Ishikawa (cell line): ENCODE measurements at regions not wholly inside any gene's neighbourhood (a gene's known extent, or its start where the extent isn't known, plus 50 kb on each side); places are given as distances from the start of the nearest gene placed in this dataset.

Experiments used
- CREB1 ChIP-seq: IDR thresholded peaks from 2 replicates; pipeline ENCODE4 v1.6.1; 2012; ENCODE audit warnings: low read depth
- EGR1 ChIP-seq: IDR thresholded peaks from 2 replicates; pipeline ENCODE4 v1.6.1; 2012
- EP300 ChIP-seq: IDR thresholded peaks from 2 replicates; pipeline ENCODE4 v1.6.1; 2012; ENCODE audit warnings: borderline replicate concordance
- FOXM1 ChIP-seq: IDR thresholded peaks from 2 replicates; pipeline ENCODE4 v1.6.1; 2012; ENCODE audit warnings: low read depth, borderline replicate concordance
- NFIC ChIP-seq: IDR thresholded peaks from 2 replicates; pipeline ENCODE4 v1.6.1; 2012
- TAF1 ChIP-seq: IDR thresholded peaks from 2 replicates; pipeline ENCODE4 v1.6.1; 2012; ENCODE audit warnings: low read depth, mild to moderate bottlenecking
- TCF12 ChIP-seq: IDR thresholded peaks from 2 replicates; pipeline ENCODE4 v1.6.1; 2012; ENCODE audit warnings: low read depth
- TEAD4 ChIP-seq: IDR thresholded peaks from 2 replicates; pipeline ENCODE4 v1.6.1; 2012
- YY1 ChIP-seq: IDR thresholded peaks from 2 replicates; pipeline ENCODE4 v1.6.1; 2012; ENCODE audit warnings: low read depth
- TF ChIP-seq, protein P1 (sequence below): IDR thresholded peaks from 2 replicates; pipeline ENCODE4 v1.6.1; 2012
- TF ChIP-seq, protein P2 (sequence below): IDR thresholded peaks from 2 replicates; pipeline ENCODE4 v1.6.1; 2012; ENCODE audit warnings: low read depth, mild to moderate bottlenecking
- TF ChIP-seq, protein P3 (sequence below): IDR thresholded peaks from 2 replicates; pipeline ENCODE4 v1.6.1; 2012

DNA sequence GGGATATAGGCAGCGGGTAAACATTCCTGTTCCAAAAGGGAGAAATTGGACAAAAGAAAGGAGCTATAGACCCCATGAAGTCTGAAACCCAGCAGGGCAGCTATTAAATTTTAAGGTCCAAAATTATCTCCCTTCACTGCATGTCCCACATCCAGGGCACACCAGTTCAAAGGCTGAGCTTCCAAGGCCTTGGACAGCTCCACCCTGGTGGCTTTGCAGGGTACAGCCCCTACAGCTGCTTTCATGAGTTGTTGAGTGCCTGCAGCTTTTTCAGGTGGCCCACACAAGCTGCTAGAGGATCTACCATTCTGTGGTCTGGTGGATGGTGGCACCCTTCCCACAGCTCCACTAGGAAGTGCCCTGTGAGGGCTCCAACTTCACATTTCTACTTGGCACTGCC is 662.5 kb upstream of the PKN2 start:
- TF ChIP-seq NFIC (no peak), TAF1 (no peak), TEAD4 (no peak), YY1 (no peak), EP300 (no peak), FOXM1 (no peak), EGR1 (no peak), CREB1 (no peak), TCF12 (no peak)
- TF ChIP-seq, protein P1, sequence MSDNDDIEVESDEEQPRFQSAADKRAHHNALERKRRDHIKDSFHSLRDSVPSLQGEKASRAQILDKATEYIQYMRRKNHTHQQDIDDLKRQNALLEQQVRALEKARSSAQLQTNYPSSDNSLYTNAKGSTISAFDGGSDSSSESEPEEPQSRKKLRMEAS, result no peak
- TF ChIP-seq, protein P2, sequence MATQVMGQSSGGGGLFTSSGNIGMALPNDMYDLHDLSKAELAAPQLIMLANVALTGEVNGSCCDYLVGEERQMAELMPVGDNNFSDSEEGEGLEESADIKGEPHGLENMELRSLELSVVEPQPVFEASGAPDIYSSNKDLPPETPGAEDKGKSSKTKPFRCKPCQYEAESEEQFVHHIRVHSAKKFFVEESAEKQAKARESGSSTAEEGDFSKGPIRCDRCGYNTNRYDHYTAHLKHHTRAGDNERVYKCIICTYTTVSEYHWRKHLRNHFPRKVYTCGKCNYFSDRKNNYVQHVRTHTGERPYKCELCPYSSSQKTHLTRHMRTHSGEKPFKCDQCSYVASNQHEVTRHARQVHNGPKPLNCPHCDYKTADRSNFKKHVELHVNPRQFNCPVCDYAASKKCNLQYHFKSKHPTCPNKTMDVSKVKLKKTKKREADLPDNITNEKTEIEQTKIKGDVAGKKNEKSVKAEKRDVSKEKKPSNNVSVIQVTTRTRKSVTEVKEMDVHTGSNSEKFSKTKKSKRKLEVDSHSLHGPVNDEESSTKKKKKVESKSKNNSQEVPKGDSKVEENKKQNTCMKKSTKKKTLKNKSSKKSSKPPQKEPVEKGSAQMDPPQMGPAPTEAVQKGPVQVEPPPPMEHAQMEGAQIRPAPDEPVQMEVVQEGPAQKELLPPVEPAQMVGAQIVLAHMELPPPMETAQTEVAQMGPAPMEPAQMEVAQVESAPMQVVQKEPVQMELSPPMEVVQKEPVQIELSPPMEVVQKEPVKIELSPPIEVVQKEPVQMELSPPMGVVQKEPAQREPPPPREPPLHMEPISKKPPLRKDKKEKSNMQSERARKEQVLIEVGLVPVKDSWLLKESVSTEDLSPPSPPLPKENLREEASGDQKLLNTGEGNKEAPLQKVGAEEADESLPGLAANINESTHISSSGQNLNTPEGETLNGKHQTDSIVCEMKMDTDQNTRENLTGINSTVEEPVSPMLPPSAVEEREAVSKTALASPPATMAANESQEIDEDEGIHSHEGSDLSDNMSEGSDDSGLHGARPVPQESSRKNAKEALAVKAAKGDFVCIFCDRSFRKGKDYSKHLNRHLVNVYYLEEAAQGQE, result peak; percentile 50; the same call in 1 of the 2 replicates
- TF ChIP-seq, protein P3, sequence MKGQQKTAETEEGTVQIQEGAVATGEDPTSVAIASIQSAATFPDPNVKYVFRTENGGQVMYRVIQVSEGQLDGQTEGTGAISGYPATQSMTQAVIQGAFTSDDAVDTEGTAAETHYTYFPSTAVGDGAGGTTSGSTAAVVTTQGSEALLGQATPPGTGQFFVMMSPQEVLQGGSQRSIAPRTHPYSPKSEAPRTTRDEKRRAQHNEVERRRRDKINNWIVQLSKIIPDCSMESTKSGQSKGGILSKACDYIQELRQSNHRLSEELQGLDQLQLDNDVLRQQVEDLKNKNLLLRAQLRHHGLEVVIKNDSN, result no peak
